ENCODE measurements at regions not wholly inside any gene's neighbourhood (a gene's known extent, or its start where the extent isn't known, plus 50 kb on each side); places are given as distances from the start of the nearest gene placed in this dataset.
"Not testable (repeated sequence)": the region's sequence is repeated elsewhere in the genome, so short reads cannot be mapped to it uniquely, and the experiment has no call there.

DNA sequence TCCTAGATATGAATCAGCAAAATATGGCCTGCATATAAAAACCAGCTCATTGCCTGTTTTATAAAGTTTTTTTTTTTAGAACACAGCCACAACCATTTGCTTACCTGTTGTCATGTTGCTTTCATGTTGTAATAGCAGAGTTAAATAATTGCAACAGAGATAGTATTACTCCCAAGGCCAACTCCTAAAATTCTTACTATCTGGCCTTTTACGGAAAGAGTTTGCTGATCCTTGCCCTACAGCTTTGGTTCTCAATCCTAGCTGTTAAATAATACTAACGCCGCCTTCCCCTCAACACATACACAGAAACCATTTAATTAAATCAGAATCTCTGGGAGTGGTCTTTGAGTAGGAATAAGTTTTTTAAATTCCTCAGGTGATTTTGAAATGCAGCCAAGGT is 231.3 kb upstream of the TET2 start:
- Histone ChIP-seq H3K27ac (no peak overlapping the region), H3K4me3 (no peak overlapping the region), H3K4me1 (replicated peaks in 1 of 2) (no peaks in the 10 kb centered on the region)
- 16 to 95% (median 66%) methylated on average over 1 to 3 of the region's 3 CpGs; no CpG with 5 or more reads in 4 of the 10 experiments for WGBS, 10 experiments
- in situ Hi-C loops (cut with MboI; ENCODE audit: low pct_unique_long_range_greater_than_20kb in 2 of 9, low sequenced_read_pairs in 9 of 9, unreplicated experiment in 9 of 9) = no loop called here
- no peak for ATAC-seq (replicated peaks in 6 of 8)

DNA sequence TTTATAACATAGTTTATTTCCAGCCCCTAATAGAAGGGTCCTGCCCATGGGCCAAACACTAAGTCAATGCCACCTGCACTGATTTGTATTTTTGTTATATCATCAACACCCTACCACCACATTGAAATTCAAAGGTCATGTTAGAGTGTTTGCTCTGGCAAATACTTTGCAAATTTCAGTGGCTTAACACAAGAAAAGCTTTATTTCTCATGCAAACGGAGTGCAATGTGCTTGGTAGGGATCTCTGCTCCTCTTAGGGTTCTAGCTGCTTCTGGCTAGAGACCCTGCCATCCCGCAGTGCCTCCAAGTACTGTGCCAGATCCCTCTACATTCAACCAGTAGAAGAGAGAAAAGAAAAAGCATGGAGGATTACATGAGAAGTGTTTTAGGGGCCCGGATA is 230.8 kb upstream of the TET2 start:
- no peak for ATAC-seq (replicated peaks in 6 of 8)
- no peak overlapping the region for H3K27ac ChIP-seq
- H3K4me1 ChIP-seq (replicated peaks in 1 of 2) = no peaks in the 10 kb centered on the region
- 0 to 42% (median 29%) methylated on average over 1 to 3 of the region's 3 CpGs; no CpG with 5 or more reads in 3 of the 10 experiments for WGBS, 10 experiments
- in situ Hi-C loops (cut with MboI; ENCODE audit: low pct_unique_long_range_greater_than_20kb in 2 of 9, low sequenced_read_pairs in 9 of 9, unreplicated experiment in 9 of 9) = no loop called here
- H3K4me3 ChIP-seq = no peak overlapping the region

GRCh38 chr4:104919406-104919805 is 227.3 kb upstream of the TET2 start:
- no peak for ATAC-seq (replicated peaks in 6 of 8)
- no peaks in the 10 kb centered on the region for H3K4me1 ChIP-seq (replicated peaks in 1 of 2)
- in situ Hi-C loops (cut with MboI; ENCODE audit: low pct_unique_long_range_greater_than_20kb in 2 of 9, low sequenced_read_pairs in 9 of 9, unreplicated experiment in 9 of 9) = no loop called here
- no peak overlapping the region for H3K4me3 ChIP-seq
- H3K27ac ChIP-seq = no peak overlapping the region

DNA sequence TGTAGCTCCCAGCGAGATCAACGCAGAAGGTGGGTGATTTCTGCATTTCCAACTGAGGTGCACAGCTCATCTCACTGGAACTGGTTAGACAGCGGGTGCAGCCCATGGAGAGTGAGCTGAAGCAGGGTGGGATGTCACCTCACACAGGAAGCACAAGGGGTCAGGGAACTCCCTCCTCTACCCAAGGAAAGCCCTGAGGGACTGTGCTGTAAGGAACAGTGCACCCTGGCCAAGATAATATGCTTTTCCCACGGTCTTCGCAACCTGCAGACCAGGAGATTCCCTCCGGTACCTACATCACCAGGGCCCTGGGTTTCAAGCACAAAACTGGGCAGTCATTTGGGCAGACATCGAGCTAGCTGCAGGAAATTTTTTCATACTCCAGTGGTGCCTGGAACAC is 216.4 kb upstream of the TET2 start:
- no peak overlapping the region for H3K4me3 ChIP-seq
- in situ Hi-C loops (cut with MboI; ENCODE audit: low pct_unique_long_range_greater_than_20kb in 2 of 9, low sequenced_read_pairs in 9 of 9, unreplicated experiment in 9 of 9) = no loop called here

DNA sequence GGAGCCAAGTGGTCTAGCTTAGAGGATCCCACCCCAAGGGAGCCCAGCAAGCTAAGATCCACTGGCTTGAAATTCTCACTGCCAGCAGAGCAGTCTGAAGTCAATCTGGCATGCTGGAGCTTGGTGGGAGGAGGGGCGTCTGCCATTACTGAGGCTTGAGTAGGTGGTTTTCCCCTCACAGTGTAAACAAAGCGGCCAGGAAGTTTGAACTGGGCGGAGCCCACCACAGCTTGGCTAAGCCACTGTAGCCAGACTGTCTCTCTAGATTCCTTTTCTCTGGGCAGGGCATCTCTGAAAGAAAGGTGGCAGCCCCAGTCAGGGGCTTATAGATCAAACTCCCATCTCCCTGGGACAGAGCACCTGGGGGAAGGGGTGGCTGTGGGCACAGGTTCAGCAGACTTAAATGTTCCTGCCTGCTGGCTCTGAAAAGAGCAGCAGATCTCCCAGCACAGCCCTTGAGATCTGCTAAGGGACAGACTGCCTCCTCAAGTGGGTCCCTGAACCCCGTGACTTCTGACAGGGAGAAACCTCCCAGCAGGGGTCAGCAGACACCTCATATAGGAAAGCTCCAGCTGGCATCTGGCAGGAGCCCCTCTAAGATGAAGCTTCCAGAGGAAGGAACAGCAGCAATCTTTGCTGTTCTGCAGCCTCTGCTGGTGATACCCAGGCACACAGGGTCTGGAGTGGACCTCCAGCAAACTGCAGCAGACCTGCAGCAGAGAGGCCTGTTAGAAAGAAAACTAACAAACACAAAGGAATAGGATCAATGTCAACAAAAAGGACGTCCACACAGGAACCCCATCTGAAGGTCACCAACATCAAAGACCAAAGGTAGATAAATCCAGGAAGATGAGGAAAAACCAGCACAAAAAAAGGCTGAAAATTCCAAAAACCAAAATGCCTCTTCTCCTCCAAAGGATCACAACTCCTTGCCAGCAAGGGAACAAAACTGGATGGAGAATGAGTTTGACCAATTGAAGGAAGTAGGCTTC is 215.6 kb upstream of the TET2 start:
- in situ Hi-C loops (cut with MboI; ENCODE audit: low pct_unique_long_range_greater_than_20kb in 2 of 9, low sequenced_read_pairs in 9 of 9, unreplicated experiment in 9 of 9); H3K4me1 ChIP-seq (replicated peaks in 1 of 2); H3K27ac ChIP-seq; H3K4me3 ChIP-seq: not testable (repeated sequence)
- peak in 1 of 8 experiments; percentile 65 for ATAC-seq (replicated peaks in 6 of 8)
- WGBS, 10 experiments = 0 to 91% (median 41%) methylated on average over 1 to 4 of the region's 5 CpGs; no CpG with 5 or more reads in 2 of the 10 experiments

More for the DNA sequence above, 216.4 kb upstream of the TET2 start:
- no peak for ATAC-seq (replicated peaks in 6 of 8)
- WGBS, 10 experiments = 50 to 100% (median 91%) methylated on average over 1 to 5 of the region's 7 CpGs; no CpG with 5 or more reads in 2 of the 10 experiments
- Histone ChIP-seq H3K27ac (no peak overlapping the region), H3K4me1 (replicated peaks in 1 of 2) (no peaks in the 10 kb centered on the region)

DNA sequence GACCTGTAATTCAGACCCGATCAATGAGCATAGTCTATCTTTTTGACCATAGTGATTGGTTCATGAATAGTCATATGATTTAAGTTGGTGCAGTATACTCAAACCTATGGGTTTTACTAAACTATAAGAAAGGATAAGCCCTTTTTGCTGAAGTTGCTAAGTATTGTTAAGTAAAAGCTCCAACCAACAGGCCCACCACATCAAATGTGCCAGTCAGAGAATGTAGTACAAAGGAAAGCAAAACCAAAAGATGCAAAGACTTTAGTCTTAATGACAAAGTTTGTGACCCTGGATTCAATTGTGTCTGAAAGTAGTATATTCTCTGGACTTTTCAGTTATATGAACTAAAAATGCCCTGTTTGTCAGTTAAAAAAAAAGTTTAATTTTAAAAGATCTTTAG is 208.1 kb upstream of the TET2 start:
- H3K27ac ChIP-seq = no peak overlapping the region
- in situ Hi-C loops (cut with MboI; ENCODE audit: low pct_unique_long_range_greater_than_20kb in 2 of 9, low sequenced_read_pairs in 9 of 9, unreplicated experiment in 9 of 9) = no loop called here
- WGBS, 10 experiments = 8 to 100% (median 87%) methylated on average over 1 of the region's 1 CpG; no CpG with 5 or more reads in 2 of the 10 experiments

DNA sequence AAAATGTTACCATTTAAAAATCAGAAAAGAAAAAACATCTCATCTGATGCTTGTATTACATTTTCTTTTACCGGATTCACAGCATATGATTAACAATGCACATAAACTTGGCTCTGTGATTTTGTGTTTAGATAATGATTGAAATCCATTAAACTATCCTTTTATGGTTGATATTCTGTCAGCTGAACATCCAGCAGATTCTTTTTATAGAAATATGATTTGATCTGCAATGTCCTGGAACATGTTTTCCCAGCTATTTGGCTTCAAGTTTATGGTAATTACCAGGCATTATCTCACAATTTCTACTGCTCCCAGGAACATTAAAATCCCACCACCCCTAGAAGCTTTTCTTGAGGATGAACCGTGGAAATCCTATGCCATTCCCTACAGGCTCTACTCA is 205.7 kb upstream of the TET2 start:
- 0 to 100% (median 83%) methylated on average over 1 to 2 of the region's 2 CpGs; no CpG with 5 or more reads in 1 of the 10 experiments for WGBS, 10 experiments
- H3K27ac ChIP-seq = no peak overlapping the region
- no peaks in the 10 kb centered on the region for H3K4me1 ChIP-seq (replicated peaks in 1 of 2)
- no peak for ATAC-seq (replicated peaks in 6 of 8)
- in situ Hi-C loops (cut with MboI; ENCODE audit: low pct_unique_long_range_greater_than_20kb in 2 of 9, low sequenced_read_pairs in 9 of 9, unreplicated experiment in 9 of 9) = no loop called here
- H3K4me3 ChIP-seq = no peak overlapping the region

More for the DNA sequence above, 208.1 kb upstream of the TET2 start:
- Histone ChIP-seq H3K4me1 (replicated peaks in 1 of 2) (no peaks in the 10 kb centered on the region), H3K4me3 (no peak overlapping the region)
- ATAC-seq (replicated peaks in 6 of 8) = no peak

GRCh38 chr4:104941661-104942062 is 205.0 kb upstream of the TET2 start:
- WGBS, 10 experiments = 0 to 60% (median 13%) methylated on average over 1 of the region's 1 CpG; no CpG with 5 or more reads in 2 of the 10 experiments
- H3K27ac ChIP-seq = no peak overlapping the region
- in situ Hi-C loops (cut with MboI; ENCODE audit: low pct_unique_long_range_greater_than_20kb in 2 of 9, low sequenced_read_pairs in 9 of 9, unreplicated experiment in 9 of 9) = no loop called here
- H3K4me3 ChIP-seq = no peak overlapping the region
- no peaks in the 10 kb centered on the region for H3K4me1 ChIP-seq (replicated peaks in 1 of 2)
- peak in 2 of 8 experiments; percentile 39 to 49 for ATAC-seq (replicated peaks in 6 of 8)

DNA sequence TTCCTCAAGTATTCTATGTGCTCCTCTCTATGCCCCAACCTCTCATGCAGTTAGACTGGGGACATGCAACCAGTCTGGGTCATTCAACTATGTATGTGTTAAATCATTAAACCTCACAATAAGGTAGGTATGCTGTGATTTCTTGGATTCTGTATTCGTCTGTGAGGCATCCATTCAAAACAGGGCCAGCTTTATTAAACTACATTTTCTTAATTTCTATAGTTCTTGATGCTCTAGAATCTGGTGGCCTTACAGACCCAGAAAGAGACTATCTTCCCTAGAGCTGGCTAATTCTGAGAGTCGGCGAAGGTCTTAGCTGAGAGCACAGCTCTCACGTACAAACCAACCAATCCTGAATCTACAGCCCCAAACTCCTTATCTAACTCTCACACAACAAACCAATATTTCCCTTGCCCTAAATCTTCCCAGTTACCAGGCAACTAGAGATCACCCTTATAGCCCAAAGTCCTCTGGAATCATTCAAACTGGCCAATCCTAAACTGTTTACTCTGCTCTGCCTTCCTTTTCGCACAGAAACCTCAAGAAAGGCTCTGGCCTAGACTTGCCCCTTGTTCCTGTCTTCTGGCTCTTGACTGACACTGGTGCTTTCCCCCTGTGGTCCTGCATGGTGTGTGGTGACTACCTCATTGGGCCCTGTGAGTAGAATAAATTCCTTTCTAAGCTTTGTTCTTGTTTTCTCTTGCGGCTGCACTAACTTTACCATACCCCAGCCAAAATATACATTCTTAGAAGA is 203.5 kb upstream of the TET2 start:
- WGBS, 10 experiments = 26 to 100% (median 88%) methylated on average over 1 to 6 of the region's 6 CpGs; no CpG with 5 or more reads in 2 of the 10 experiments
- Histone ChIP-seq H3K4me3 (no peak overlapping the region), H3K27ac (no peak overlapping the region), H3K4me1 (replicated peaks in 1 of 2) (no peaks in the 10 kb centered on the region)
- in situ Hi-C loops (cut with MboI; ENCODE audit: low pct_unique_long_range_greater_than_20kb in 2 of 9, low sequenced_read_pairs in 9 of 9, unreplicated experiment in 9 of 9) = no loop called here
- no peak for ATAC-seq (replicated peaks in 6 of 8)

- in situ Hi-C loops (cut with MboI; ENCODE audit: low pct_unique_long_range_greater_than_20kb in 2 of 9, low sequenced_read_pairs in 9 of 9, unreplicated experiment in 9 of 9) = no loop called here
- no peak overlapping the region for H3K27ac ChIP-seq
- H3K4me3 ChIP-seq = no peak overlapping the region
- no peak for ATAC-seq (replicated peaks in 6 of 8)
- H3K4me1 ChIP-seq (replicated peaks in 1 of 2) = no peaks in the 10 kb centered on the region
These were observed 202.1 kb upstream of the TET2 start for GRCh38 chr4:104944596-104944995.

DNA sequence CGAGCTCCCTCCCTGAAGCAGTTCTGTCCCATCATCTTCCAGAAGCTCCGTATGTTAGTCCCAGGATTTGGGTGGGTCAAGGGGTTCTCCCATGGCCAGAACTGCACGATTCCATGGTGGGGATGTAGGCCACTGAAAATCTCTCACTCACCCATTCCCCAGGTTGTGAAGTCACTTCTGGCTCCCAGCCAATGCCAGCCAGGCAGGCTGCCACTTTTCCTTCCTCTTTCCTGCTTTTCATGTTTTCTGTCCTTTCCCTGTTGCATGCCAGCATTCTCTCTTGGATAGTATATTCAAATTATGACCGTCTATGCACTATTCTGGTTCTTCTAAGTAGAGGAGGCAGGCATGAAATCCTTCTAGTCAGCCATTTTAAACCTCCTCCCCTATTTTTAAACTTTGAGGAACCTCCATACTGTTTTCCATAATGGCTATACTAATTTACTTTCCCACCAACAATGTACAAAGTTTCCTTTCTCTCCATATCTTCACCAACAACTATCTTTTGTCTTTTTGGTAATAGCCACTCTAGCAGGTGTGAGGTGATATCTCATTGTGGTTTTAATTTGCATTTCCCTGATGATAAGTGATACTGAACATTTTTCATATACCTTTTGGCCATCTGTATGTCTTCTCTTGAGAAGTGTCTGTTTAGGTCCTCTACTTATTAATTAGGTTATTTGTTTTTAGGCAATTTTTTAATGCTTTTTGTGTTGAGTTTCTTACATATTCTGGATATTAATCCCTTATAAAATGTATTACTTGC is 182.1 kb upstream of the TET2 start:
- 0 to 92% (median 35%) methylated on average over 1 to 3 of the region's 4 CpGs; no CpG with 5 or more reads in 2 of the 10 experiments for WGBS, 10 experiments
- Histone ChIP-seq H3K4me3 (no peak overlapping the region), H3K4me1 (replicated peaks in 1 of 2) (no peaks in the 10 kb centered on the region), H3K27ac (no peak overlapping the region)
- in situ Hi-C loops (cut with MboI; ENCODE audit: low pct_unique_long_range_greater_than_20kb in 2 of 9, low sequenced_read_pairs in 9 of 9, unreplicated experiment in 9 of 9) = no loop called here
- ATAC-seq (replicated peaks in 6 of 8) = no peak

GRCh38 chr4:104966349-104967033 is 180.2 kb upstream of the TET2 start:
- H3K4me1 ChIP-seq (replicated peaks in 1 of 2) = no peaks in the 10 kb centered on the region
- in situ Hi-C loops (cut with MboI; ENCODE audit: low pct_unique_long_range_greater_than_20kb in 2 of 9, low sequenced_read_pairs in 9 of 9, unreplicated experiment in 9 of 9) = no loop called here
- H3K4me3 ChIP-seq = no peak overlapping the region
- ATAC-seq (replicated peaks in 6 of 8) = peak in 2 of 8 experiments; percentile 49 to 77
- no peak overlapping the region for H3K27ac ChIP-seq
- WGBS, 10 experiments = 0 to 100% (median 64%) methylated on average over 1 to 3 of the region's 3 CpGs
